Superior temporal gyrus (tissue), 1 donor: ENCODE measurements at regions not wholly inside any gene's neighbourhood (a gene's known extent, or its start where the extent isn't known, plus 50 kb on each side); places are given as distances from the start of the nearest gene placed in this dataset.

Experiments used
- DNase-seq: peaks from one replicate; pipeline ENCODE4 v3.0.0-alpha.2; 2016; ENCODE audit errors: extremely low spot score

GRCh38 chrX:126886997-126887396, 67.5 kb downstream of the PRR32 start:
- DNase-seq: no peak

GRCh38 chrX:126900937-126901336, 81.4 kb downstream of the PRR32 start:
- no peak for DNase-seq

GRCh38 chrX:126929071-126929470, 109.5 kb downstream of the PRR32 start:
- DNase-seq: no peak

DNA sequence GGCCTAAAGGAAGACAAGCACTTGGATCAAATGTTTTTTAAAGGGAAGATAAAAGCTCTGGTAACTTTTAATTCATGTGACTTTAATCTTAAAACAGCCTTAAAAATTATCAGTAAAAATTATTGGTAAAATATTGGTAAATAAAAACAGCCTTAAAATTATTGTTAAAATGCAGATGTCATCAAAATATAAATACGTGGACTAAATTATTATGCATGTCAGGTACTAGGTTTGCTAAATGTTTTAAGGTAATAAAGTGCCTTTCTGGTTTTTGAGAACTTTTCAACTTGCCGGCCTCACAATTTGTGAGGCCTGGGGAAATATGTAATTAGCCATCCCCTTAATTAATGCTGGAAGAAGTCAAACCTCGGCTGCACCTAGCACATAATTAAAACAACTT, 147.7 kb downstream of the PRR32 start:
- no peak for DNase-seq

DNA sequence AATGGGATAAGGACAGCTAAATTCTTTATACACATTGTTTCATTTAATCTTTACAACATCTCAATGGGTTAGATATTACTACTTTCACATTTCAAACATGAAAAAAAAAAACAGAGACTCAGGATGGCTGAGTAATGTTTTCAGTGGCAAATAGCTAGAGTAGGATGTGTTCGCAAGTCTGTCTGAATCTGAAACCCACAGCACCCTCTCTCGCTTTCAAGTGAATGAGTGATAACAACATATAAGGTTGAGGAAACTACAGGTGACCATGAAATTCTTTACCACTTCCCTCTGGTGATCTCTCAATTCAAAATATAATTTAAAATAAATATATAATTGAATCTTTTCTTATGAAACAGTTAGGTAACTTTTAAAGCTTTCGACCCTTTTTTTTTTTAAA, 162.6 kb downstream of the PRR32 start:
- DNase-seq: no peak

DNA sequence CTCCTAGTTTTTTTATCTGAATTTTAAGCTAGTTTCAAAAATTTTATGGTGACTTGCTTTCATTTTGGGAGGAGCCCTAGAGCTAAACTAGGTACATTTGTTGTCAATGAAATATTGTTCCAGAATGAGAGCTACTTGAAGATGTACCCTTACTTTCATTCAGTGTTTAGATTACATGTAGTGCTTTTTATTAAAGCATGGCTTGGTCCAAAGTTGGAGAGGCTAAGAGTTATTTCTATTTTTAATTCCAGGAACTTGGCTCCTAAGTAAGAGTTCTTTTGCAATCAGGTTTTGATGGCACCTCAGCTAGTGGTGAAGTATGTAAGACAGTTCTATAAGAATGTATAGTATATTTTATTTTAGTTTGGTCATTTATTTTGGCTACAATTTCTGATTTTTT, 165.5 kb downstream of the PRR32 start:
- no peak for DNase-seq

- DNase-seq: no peak
Measured at GRCh38 chrX:126985981-126986380, 166.5 kb downstream of the PRR32 start.

- no peak for DNase-seq
Measured at GRCh38 chrX:126994032-126994600, 174.6 kb downstream of the PRR32 start.

GRCh38 chrX:127011629-127012028, 192.1 kb downstream of the PRR32 start:
- no peak for DNase-seq

GRCh38 chrX:127025013-127025412, 205.5 kb downstream of the PRR32 start:
- DNase-seq: no peak

DNA sequence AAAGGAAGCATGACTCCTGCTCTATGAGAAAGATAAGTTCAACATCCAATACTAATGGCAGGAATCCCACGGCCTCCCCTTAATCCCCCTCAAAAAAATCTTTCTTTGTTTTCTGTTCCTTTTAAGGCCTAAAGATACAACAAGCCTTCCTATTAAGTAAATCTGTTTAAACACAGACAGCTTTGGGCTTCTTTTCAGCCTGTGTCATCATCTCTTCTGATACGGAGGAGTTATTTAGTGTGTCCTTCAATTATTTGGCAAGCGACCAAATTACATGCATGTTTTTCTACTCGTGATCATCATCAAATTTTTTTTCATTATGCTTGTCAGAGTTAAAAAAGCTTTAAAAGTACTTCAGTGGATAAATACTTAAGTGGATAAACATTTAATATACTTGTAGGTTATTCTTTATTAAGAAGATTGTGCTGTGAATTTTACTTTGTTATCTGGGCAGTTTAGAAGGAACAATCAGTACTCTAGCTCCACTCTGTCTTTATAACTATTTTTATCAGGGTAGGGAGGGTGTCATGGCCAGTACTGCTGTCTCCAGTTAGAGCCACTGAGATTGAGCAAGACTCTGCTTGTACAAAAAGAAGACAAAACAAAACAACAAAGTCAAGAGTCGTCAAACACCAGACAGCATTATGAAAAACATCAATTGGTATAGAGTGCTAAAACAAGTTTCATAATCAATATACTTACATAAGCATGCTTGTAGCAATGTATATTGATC, 210.7 kb downstream of the PRR32 start:
- DNase-seq: no peak

DNA sequence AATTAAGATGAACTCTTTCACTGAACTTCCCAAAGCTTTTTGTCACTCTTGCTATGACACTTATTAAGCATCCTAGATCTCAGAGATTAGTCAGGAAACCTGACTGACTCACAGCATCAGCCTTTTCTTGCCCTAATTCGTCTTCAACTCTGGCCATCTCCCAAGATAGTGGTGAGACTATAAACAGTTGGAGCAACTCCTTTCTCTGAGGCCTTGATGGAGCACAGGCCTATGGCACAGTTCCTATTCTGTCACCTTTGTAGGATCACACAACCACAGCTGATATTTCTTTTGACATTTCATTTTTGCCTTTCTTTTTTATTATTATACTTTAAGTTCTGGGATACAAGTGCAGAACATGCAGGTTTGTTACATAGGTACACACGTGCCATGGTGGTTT, 217.6 kb downstream of the PRR32 start:
- no peak for DNase-seq

GRCh38 chrX:127038065-127038464, 218.5 kb downstream of the PRR32 start:
- DNase-seq: peak; percentile 11

DNA sequence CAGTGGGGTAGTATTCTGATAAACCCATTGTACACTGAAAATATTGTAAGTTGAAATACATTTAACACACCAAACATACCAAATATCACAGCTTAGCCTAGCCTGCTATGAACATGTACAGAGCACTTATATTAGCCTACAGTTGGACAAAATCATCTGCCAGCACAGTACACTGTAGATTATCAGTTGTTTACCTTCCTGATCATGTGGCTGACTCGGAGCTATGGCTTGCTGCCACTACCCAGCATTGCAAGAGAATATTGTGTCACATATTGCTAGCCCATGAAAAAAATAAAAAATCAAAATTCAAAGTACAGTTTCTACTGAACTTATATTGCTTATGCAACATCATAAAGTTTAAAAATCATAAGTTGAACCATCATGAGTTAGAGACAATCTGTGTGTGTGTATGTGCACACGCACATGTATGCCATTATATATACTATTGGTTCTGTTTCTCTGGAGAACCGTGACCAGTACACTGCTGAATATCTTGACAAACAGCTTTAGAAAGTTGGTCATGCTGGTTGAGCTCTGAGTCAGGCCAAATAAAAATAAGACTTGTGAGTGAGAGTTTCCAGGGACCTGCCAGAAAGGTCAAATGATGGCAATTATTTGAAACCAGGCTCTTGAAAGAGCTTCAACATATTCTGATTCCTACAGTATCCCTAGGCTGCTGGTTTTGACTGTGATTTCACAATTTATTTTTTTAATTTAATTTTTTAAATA, 238.5 kb downstream of the PRR32 start:
- no peak for DNase-seq

GRCh38 chrX:127085939-127086338, 266.4 kb downstream of the PRR32 start:
- no peak for DNase-seq

DNA sequence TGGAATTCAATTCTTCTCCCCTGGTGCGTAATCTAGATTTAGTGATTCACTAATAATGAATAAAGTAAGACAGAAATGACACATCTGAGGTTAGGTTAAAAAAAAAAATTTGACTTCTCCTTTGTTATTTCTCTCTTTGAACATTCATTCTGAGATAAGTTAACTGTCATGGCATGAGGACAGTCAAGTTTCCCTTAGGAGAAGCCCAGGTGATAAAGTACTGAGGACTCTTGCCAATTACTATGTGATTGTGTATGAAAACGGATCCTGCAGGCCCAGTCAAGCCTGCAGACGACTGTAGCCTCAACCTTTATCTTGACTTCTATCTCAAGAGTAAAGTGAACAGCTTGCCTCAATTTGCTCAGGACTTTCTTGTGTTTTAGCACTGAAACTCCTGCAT, 293.2 kb downstream of the PRR32 start:
- DNase-seq: no peak

GRCh38 chrX:127124871-127125270, 305.3 kb downstream of the PRR32 start:
- no peak for DNase-seq

- DNase-seq: no peak
Measured at GRCh38 chrX:127128282-127128681, 308.8 kb downstream of the PRR32 start.

- no peak for DNase-seq
Measured at GRCh38 chrX:127129510-127129909, 310.0 kb downstream of the PRR32 start.

DNA sequence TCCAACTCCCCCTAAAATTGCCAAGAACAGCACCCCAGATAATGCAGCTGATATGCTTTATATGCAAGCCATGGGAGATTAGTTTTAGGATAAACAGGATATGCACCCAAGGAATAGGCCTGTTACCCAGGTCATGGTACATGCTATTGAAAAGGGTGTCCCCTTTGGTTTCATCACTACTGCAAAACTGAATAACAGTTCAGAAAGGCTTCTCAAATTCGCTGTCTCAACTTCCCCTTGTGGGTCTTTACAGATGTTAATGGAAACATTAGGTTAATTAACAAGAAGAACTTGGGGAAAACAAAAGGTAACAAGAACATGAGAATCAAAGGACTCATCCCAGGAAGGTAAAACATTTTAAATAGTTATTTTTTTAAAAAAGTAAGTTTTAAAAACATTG, 318.7 kb downstream of the PRR32 start:
- DNase-seq: no peak

DNA sequence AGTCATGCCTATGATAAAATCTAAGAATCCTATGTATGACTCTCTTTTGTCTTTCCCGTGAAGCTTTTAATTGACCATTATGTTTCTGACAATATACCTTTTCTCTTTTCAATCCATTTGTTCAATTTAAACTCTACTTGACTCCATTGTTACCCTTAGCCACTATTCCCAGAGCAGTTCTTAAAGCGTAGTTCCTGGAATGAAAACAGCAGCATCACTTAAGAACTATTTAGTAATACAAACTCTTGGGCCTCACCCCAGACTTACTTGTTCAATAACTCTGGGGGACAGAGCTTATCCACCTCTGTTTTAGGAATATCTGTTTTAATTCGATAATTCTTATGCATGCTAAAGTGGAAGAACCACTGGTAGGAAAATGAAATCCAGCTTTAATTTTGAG, 358.4 kb downstream of the PRR32 start:
- DNase-seq: no peak

GRCh38 chrX:127187095-127187494, 367.6 kb downstream of the PRR32 start:
- no peak for DNase-seq

GRCh38 chrX:127190381-127190780, 370.9 kb downstream of the PRR32 start:
- DNase-seq: no peak
